NCI-H1048 (cell line): ENCODE measurements at regions not wholly inside any gene's neighbourhood (a gene's known extent, or its start where the extent isn't known, plus 50 kb on each side); places are given as distances from the start of the nearest gene placed in this dataset.
"Not testable (repeated sequence)": the region's sequence is repeated elsewhere in the genome, so short reads cannot be mapped to it uniquely, and the experiment has no call there.

ENCODE experiments used
- DNase-seq: peaks from one replicate; lab custom pipeline; 2025; lab: John Stamatoyannopoulos, UW

GRCh38 chr5:67765697-67766096, 449.9 kb upstream of the PIK3R1 start:
- no peak for DNase-seq

- not testable (repeated sequence) for DNase-seq
Observed at GRCh38 chr5:67757771-67758170, 457.8 kb upstream of the PIK3R1 start.

- no peak for DNase-seq
Observed at GRCh38 chr5:67752357-67752708, 463.2 kb upstream of the PIK3R1 start.

- DNase-seq: no peak
Observed at GRCh38 chr5:67748165-67748690, 467.3 kb upstream of the PIK3R1 start.

GRCh38 chr5:67747096-67747495, 468.5 kb upstream of the PIK3R1 start:
- no peak for DNase-seq

GRCh38 chr5:67746608-67747007, 468.9 kb upstream of the PIK3R1 start:
- DNase-seq: not testable (repeated sequence)

- DNase-seq: no peak
Observed at GRCh38 chr5:67746103-67746502, 469.5 kb upstream of the PIK3R1 start.

- no peak for DNase-seq
Observed at GRCh38 chr5:67732921-67733320, 482.6 kb upstream of the PIK3R1 start.

- DNase-seq: no peak
Observed at GRCh38 chr5:67732471-67732870, 483.1 kb upstream of the PIK3R1 start.

GRCh38 chr5:67731886-67732285, 483.7 kb upstream of the PIK3R1 start:
- no peak for DNase-seq

- DNase-seq: no peak
Observed at GRCh38 chr5:67730917-67731474, 484.6 kb upstream of the PIK3R1 start.

- no peak for DNase-seq
Observed at GRCh38 chr5:67728326-67728890, 487.1 kb upstream of the PIK3R1 start.

GRCh38 chr5:67725604-67726003, 490.0 kb upstream of the PIK3R1 start:
- no peak for DNase-seq

- no peak for DNase-seq
Observed at GRCh38 chr5:67724412-67725135, 491.0 kb upstream of the PIK3R1 start.

- no peak for DNase-seq
Observed at GRCh38 chr5:67723873-67724272, 491.7 kb upstream of the PIK3R1 start.

- not testable (repeated sequence) for DNase-seq
Observed at GRCh38 chr5:67722582-67722981, 493.0 kb upstream of the PIK3R1 start.

GRCh38 chr5:67720162-67720772, 495.3 kb upstream of the PIK3R1 start:
- no peak for DNase-seq

GRCh38 chr5:67702008-67702407, 505.4 kb upstream of the CD180 start:
- DNase-seq: no peak

- no peak for DNase-seq
Observed at GRCh38 chr5:67699560-67699959, 503.0 kb upstream of the CD180 start.

- no peak for DNase-seq
Observed at GRCh38 chr5:67696446-67696845, 499.8 kb upstream of the CD180 start.

- no peak for DNase-seq
Observed at GRCh38 chr5:67695369-67695768, 498.8 kb upstream of the CD180 start.

GRCh38 chr5:67694810-67695191, 498.2 kb upstream of the CD180 start:
- no peak for DNase-seq
